GM12891 (cell line): ENCODE measurements at regions not wholly inside any gene's neighbourhood (a gene's known extent, or its start where the extent isn't known, plus 50 kb on each side); places are given as distances from the start of the nearest gene placed in this dataset.
"Not testable (repeated sequence)": the region's sequence is repeated elsewhere in the genome, so short reads cannot be mapped to it uniquely, and the experiment has no call there.

Experiments used
- DNase-seq: peaks from one replicate; pipeline ENCODE4 v3.0.0; 2011; ENCODE audit warnings: low spot score; ENCODE audit not compliant: insufficient read length
- FAIRE-seq: peaks from 2 replicates; lab custom pipeline; 2011; peaks lifted over from hg19 to GRCh38; lab: Jason Lieb, UNC
- PAX5 ChIP-seq: IDR thresholded peaks from 2 replicates; pipeline ENCODE4 v1.6.1; 2011; ENCODE audit warnings: low read length, moderate library complexity, mild to moderate bottlenecking; ENCODE audit not compliant: insufficient read depth, severe bottlenecking
- POLR2A ChIP-seq: IDR thresholded peaks from 2 replicates; pipeline ENCODE4 v1.6.1; 2011; ENCODE audit warnings: low read depth, low read length, control low read depth
- POLR2AphosphoS5 ChIP-seq: IDR thresholded peaks from 2 replicates; pipeline ENCODE4 v1.6.1; 2011; ENCODE audit warnings: low read depth, low read length, control low read depth
- POU2F2 ChIP-seq: IDR thresholded peaks from 2 replicates; pipeline ENCODE4 v1.6.1; 2011; ENCODE audit warnings: low read depth, mild to moderate bottlenecking, control low read depth, low read length, moderate library complexity
- SPI1 ChIP-seq: IDR thresholded peaks from 2 replicates; pipeline ENCODE4 v1.6.1; 2011; ENCODE audit warnings: low read depth, low read length, control low read depth
- TAF1 ChIP-seq: IDR thresholded peaks from 2 replicates; pipeline ENCODE4 v1.6.1; 2011; ENCODE audit warnings: low read depth, low read length, control low read depth

DNA sequence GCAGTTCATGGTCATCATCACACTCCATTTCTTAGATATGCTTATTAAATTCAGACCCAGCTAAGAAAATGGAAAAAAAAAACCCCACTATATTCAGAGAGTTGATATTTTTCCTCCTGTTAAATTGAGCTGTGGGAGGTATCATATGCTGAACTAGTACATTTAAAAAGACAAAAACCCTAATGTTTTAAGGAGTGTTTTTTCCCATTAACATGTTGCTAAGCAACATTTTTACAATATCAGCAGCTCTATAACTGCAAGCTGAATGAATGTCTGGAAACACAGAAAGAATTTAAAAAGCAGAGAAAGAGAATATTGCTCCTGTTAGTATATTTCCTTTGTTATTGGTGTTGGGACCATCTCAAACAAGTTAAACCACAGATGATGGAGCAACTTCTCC lies 265.8 kb upstream of the GRIA1 start:
- FAIRE-seq (no peak), DNase-seq (no peak)
- no peak for TF ChIP-seq POLR2AphosphoS5
- no peak for TF ChIP-seq TAF1
- TF ChIP-seq SPI1: no peak
- TF ChIP-seq PAX5: no peak
- TF ChIP-seq POU2F2: no peak
- TF ChIP-seq POLR2A: no peak

DNA sequence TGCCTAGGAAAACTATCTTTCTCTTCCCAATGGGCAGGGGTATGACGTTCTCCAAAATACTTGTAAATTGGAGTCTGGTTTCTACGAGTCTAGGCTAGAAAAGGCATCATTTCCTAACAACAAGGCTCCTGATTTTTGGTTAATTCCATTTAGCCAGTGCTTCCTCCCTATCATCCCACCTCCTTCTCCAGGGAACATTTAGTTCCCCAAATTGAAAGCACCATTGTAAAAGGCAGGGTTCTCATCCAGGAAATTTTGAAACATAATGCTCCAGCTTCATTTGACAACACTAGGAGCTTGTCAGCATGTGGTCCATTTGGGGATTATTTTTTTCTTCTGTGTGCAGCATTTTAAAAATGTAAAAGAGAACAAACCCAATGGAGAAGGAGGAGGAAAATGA lies 256.5 kb upstream of the GRIA1 start:
- DNase-seq: no peak
- TF ChIP-seq POLR2AphosphoS5 (no peak), POLR2A (no peak), POU2F2 (no peak), TAF1 (no peak), PAX5 (no peak), SPI1 (no peak)
- FAIRE-seq: no peak

DNA sequence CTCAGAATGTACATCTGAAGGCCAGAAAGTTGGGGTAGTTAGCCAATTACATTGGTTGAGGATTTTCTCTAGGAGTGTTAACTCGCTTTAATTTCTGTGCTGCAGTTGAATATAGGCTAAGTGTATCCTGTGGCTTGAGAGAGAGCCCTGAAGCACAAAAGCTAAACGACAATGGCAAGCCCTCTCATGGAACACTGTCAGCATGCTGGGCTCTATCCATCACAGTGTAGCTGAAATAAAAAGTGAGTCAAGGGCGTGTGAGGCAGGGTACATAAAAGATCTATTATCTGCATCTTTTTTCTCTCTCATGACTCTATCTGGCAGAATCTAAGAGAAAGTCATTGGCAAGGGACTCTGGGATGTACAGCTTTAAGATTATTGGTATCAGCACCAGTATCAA lies 254.2 kb upstream of the GRIA1 start:
- FAIRE-seq: no peak
- no peak for DNase-seq
- TF ChIP-seq PAX5 (no peak), TAF1 (no peak), POLR2AphosphoS5 (no peak)

DNA sequence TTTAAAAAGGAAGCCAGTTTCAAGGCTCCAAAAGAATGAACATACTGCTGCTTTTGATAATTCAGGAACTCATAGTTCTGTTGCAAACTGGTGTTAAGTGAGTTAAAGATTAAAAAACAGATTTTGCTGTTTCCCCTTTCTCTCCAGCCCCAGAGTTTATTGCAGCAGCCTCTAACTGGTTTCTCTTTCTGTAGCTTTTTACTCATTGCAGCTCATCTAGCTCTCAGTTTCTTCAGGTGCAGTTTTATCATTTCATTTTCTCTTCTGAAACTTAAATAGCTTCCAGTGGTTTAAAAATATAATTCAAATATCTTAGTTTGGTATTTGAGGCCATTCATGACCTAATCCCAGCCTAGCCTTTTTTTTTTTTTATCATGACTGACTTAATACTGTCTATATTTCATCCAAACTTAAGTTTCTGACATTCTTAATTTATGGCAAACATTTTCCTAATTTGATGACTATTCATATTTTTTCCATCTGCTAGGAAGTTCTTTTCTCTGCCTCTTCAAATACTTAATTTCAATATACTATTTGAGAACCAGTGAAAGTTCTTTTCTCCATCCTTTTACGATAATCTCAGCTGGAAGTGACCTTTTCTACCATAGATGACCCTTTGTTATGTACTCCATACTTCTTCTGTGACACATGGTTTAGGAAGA lies 252.7 kb upstream of the GRIA1 start:
- DNase-seq (no peak), FAIRE-seq (no peak)
- TF ChIP-seq POLR2A (no peak), PAX5 (no peak), POLR2AphosphoS5 (no peak), POU2F2 (no peak), TAF1 (no peak), SPI1 (no peak)

DNA sequence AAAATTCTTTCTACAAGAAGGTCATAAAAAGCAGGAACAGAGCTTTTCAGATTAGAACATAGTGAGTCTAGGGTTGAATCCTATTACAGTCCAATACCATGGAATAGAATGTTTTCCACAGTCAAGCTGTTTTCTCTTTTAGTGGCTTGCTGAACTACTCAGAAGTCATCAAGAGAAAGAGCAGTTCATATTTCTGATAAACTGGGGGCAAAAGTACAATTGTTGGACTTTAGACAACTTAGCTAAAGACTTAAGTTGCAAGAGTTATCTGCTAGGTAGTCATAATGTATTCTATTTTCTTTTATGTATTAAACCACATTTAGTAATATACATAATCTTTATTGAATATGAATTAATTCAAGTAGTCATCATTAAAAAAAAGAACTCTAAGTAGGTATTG lies 233.1 kb upstream of the GRIA1 start:
- DNase-seq: no peak
- no peak for FAIRE-seq
- no peak for TF ChIP-seq POLR2AphosphoS5
- TF ChIP-seq PAX5: no peak
- no peak for TF ChIP-seq POU2F2
- no peak for TF ChIP-seq TAF1
- no peak for TF ChIP-seq SPI1
- no peak for TF ChIP-seq POLR2A

DNA sequence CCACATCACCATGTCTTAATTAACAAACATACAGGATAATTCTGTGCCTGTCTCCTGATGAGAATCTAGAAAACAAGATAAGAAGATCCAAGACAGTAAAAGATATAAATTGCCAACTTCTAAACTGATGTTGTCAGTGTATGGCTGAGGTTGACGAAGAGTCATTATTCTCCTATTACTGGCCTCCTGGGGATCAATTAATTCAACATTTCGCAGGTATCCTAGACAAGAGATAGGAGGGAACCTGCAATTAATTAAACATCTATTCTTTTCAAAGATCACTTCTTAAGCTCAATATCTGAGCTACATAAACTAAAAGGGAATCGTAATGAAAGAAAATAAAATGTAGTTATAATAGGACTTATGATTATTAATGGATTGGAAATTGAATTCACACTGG lies 232.0 kb upstream of the GRIA1 start:
- no peak for FAIRE-seq
- TF ChIP-seq POLR2A: no peak
- no peak for TF ChIP-seq SPI1
- no peak for TF ChIP-seq TAF1
- TF ChIP-seq PAX5: no peak
- no peak for TF ChIP-seq POU2F2
- no peak for TF ChIP-seq POLR2AphosphoS5
- no peak for DNase-seq

DNA sequence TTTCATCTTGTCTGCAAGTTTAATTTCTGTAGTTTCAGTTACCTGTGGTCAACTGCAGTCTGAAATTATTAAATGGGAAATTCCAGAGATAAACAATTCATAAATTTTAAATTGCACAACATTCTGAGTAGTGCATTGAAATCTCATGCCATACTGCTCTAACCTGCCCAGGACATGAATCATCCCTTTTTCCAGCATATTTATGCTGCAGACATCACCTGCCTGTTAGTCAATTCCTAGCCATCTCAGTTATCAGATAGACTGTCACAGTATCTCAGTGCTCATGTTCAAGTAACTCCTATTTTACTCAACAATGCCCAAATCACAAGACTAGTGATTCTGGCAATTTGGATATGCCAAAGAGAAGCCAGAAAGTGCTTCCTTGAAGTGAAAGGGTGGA lies 223.0 kb upstream of the GRIA1 start:
- TF ChIP-seq PAX5 (no peak), POLR2AphosphoS5 (no peak), POLR2A (no peak), TAF1 (no peak), POU2F2 (no peak), SPI1 (no peak)
- DNase-seq (no peak), FAIRE-seq (no peak)

DNA sequence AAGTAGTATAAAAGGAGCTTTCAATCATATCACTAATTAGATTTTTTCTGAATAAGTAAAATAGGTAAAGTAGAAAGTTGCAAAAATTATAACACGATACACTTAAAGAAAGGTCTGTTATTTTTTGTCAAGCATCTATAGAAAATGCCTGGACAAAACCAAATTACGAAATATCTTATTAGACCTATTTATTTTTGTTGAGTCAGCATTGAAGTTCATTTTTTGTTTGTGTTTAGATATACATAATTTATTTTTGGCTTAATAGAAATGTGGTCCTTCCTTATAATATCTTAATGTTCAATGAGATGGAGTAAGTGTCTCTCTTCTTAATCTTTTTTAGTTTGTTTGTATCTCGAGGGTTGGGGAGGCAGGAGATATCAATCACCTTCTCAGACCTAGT lies 214.8 kb upstream of the GRIA1 start:
- TF ChIP-seq PAX5: no peak
- no peak for TF ChIP-seq SPI1
- TF ChIP-seq POLR2AphosphoS5: no peak
- no peak for TF ChIP-seq POU2F2
- TF ChIP-seq POLR2A: no peak
- no peak for TF ChIP-seq TAF1
- DNase-seq (no peak), FAIRE-seq (no peak)

DNA sequence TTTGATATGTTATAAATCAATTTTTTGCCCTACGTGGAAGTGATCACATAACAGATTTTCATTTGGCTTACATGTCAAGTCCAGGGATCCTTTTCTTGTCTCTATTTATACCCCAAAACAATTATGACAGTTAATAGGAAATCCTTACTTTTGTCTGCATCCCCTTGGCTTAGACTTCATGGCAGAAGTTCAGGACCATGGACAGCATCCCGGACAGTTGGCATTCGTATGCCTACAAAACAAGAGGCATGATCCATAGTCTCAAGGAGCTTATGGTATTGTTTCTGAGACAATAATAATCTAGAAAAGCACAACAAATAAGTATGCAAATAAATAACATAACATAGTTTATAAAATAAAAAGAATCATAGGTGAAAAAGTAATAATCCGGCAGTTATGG lies 214.3 kb upstream of the GRIA1 start:
- FAIRE-seq (no peak), DNase-seq (peak; percentile 4)

DNA sequence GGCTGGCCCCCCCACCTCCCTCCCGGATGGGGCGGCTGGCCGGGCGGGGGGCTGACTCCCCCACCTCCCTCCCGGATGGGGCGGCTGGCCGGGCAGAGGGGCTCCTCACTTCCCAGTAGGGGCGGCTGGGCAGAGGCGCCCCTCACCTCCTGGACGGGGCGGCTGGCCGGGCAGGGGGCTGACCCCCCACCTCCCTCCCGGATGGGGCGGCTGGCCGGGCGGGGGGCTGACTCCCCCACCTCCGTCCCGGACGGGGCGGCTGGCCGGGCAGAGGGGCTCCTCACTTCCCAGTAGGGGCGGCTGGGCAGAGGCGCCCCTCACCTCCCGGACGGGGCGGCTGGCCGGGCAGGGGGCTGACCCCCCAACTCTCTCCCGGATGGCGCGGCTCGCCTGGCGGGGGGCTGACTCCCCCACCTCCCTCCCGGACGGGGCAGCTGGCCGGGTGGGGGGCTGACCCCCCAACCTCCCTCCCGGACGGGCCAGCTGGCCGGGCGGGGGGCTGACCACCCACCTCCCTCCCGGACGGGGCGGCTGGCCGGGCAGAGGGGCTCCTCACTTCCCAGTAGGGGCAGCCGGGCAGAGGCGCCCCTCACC lies 194.1 kb upstream of the GRIA1 start:
- not testable (repeated sequence) for FAIRE-seq, DNase-seq

More for the DNA sequence above, 214.3 kb upstream of the GRIA1 start:
- no peak for TF ChIP-seq POLR2AphosphoS5
- no peak for TF ChIP-seq POLR2A
- no peak for TF ChIP-seq SPI1

DNA sequence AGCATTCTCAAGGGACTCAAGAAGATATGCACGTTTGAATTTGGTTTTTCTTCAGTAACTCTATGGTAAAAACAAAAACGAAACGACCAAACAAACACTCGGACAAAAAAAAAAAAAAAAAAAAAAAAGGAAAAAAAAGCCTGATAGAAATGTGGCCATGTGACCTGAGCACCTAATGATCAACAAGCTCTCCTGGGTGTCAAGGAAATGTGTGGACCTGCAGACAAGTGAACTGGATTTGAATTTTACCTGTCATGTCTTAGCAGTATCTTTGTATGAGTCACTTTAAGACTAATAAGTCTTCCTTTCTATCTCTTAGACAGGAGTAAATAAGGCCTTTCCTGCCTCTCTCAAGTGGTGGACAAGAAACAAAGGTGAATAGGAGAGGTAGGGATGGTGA lies 190.6 kb upstream of the GRIA1 start:
- FAIRE-seq (no peak), DNase-seq (no peak)
- no peak for TF ChIP-seq POU2F2
- TF ChIP-seq TAF1: no peak
- no peak for TF ChIP-seq PAX5
- TF ChIP-seq POLR2A: no peak
- TF ChIP-seq SPI1: no peak
